ENCODE measurements at regions not wholly inside any gene's neighbourhood (a gene's known extent, or its start where the extent isn't known, plus 50 kb on each side); places are given as distances from the start of the nearest gene placed in this dataset.
"Not testable (repeated sequence)": the region's sequence is repeated elsewhere in the genome, so short reads cannot be mapped to it uniquely, and the experiment has no call there.

- no peak for DNase-seq
- H3K27me3 ChIP-seq: no peaks in the 10 kb centered on the region
- no peak overlapping the region for H3K4me3 ChIP-seq
- H3K27ac ChIP-seq: no peak overlapping the region
- TF ChIP-seq EP300 (IDR thresholded peaks at IDR 0.05): no peak
- no peak for TF ChIP-seq POLR2AphosphoS5 (IDR thresholded peaks at IDR 0.05)
- TF ChIP-seq CTCF (IDR thresholded peaks at IDR 0.05): no peak
- TF ChIP-seq POLR2A (IDR thresholded peaks at IDR 0.05): no peak
- no peaks in the 10 kb centered on the region for H3K9me3 ChIP-seq
- 87% methylated on average over 4 of the region's 4 CpGs for WGBS, 2 donors
- no peaks in the 10 kb centered on the region for H3K4me1 ChIP-seq
- H3K36me3 ChIP-seq: no peaks in the 10 kb centered on the region
- no peak for ATAC-seq (ENCODE audit: low FRiP score in 2 of 2)
Observed at GRCh38 chr12:91636721-91637120, 454.1 kb upstream of the DCN start.

- not testable (repeated sequence) for DNase-seq; H3K36me3 ChIP-seq; H3K4me1 ChIP-seq; H3K27ac ChIP-seq; H3K4me3 ChIP-seq; H3K27me3 ChIP-seq; ATAC-seq (ENCODE audit: low FRiP score in 2 of 2); H3K9me3 ChIP-seq
- 84 to 100% methylated on average over 1 to 3 of the region's 3 CpGs for WGBS, 2 donors
Observed at GRCh38 chr12:91634386-91634713, 451.7 kb upstream of the DCN start.

- DNase-seq (peak in 1 of 2 donors; percentile 74), ATAC-seq (ENCODE audit: low FRiP score in 2 of 2) (no peak)
- WGBS, 2 donors: 96% methylated on average over 11 to 46 of the region's 47 CpGs
- Histone ChIP-seq H3K9me3 (no peaks in the 10 kb centered on the region), H3K27me3 (no peaks in the 10 kb centered on the region), H3K27ac (no peak overlapping the region), H3K4me3 (no peak overlapping the region), H3K4me1 (no peaks in the 10 kb centered on the region), H3K36me3 (no peaks in the 10 kb centered on the region)
- TF ChIP-seq EP300 (IDR thresholded peaks at IDR 0.05) (no peak), CTCF (IDR thresholded peaks at IDR 0.05) (no peak), POLR2AphosphoS5 (IDR thresholded peaks at IDR 0.05) (no peak), POLR2A (IDR thresholded peaks at IDR 0.05) (no peak)
Observed at GRCh38 chr12:91633734-91634357, 451.2 kb upstream of the DCN start.

GRCh38 chr12:91633206-91633605 is 450.6 kb upstream of the DCN start:
- 83 to 93% methylated on average over 3 of the region's 3 CpGs for WGBS, 2 donors

GRCh38 chr12:91632042-91632786 is 449.6 kb upstream of the DCN start:
- no peak for DNase-seq
- H3K4me3 ChIP-seq: no peak overlapping the region
- no peak overlapping the region for H3K27ac ChIP-seq
- no peaks in the 10 kb centered on the region for H3K9me3 ChIP-seq
- no peaks in the 10 kb centered on the region for H3K36me3 ChIP-seq
- ATAC-seq (ENCODE audit: low FRiP score in 2 of 2): no peak
- H3K4me1 ChIP-seq: no peaks in the 10 kb centered on the region
- H3K27me3 ChIP-seq: no peaks in the 10 kb centered on the region
- TF ChIP-seq EP300 (IDR thresholded peaks at IDR 0.05) (no peak), CTCF (IDR thresholded peaks at IDR 0.05) (no peak), POLR2AphosphoS5 (IDR thresholded peaks at IDR 0.05) (no peak), POLR2A (IDR thresholded peaks at IDR 0.05) (no peak)
- WGBS, 2 donors: 84 to 92% methylated on average over 4 of the region's 4 CpGs

More at GRCh38 chr12:91633206-91633605, 450.6 kb upstream of the DCN start:
- ATAC-seq (ENCODE audit: low FRiP score in 2 of 2) (no peak), DNase-seq (no peak)
- TF ChIP-seq EP300 (IDR thresholded peaks at IDR 0.05) (no peak), POLR2AphosphoS5 (IDR thresholded peaks at IDR 0.05) (no peak), POLR2A (IDR thresholded peaks at IDR 0.05) (no peak), CTCF (IDR thresholded peaks at IDR 0.05) (no peak)
- H3K9me3 ChIP-seq: no peaks in the 10 kb centered on the region
- H3K4me1 ChIP-seq: no peaks in the 10 kb centered on the region
- H3K27me3 ChIP-seq: no peaks in the 10 kb centered on the region
- H3K36me3 ChIP-seq: no peaks in the 10 kb centered on the region
- no peak overlapping the region for H3K4me3 ChIP-seq
- no peak overlapping the region for H3K27ac ChIP-seq
